Left lung (tissue), 4 donors: ENCODE measurements at regions not wholly inside any gene's neighbourhood (a gene's known extent, or its start where the extent isn't known, plus 50 kb on each side); places are given as distances from the start of the nearest gene placed in this dataset.

Experiments
- ATAC-seq: fragments of 200-7000 bp; cut with Tn5 transposase; one replicate; pipeline ENCODE4 v1.9.1; 2020; ENCODE audit warnings: moderate library complexity
- DNase-seq, 4 donors: peaks; one replicate each; pipeline ENCODE4 v3.0.0-alpha.2; 2013 to 2020
- H3K27ac ChIP-seq, 2 donors: fragments of 200-600 bp; sonication (generic) in 1 of 2; one replicate each; pipeline versions ENCODE4 v1.5.0 to v1.8.0; 2020 to 2021
- H3K27me3 ChIP-seq, 2 donors: fragments of 200-600 bp; sonication (generic) in 1 of 2; one replicate each; pipeline versions ENCODE4 v1.5.0 to v1.8.0; 2020 to 2021
- H3K36me3 ChIP-seq, 2 donors: fragments of 200-600 bp; sonication (generic) in 1 of 2; one replicate each; pipeline versions ENCODE4 v1.5.0 to v1.8.0; 2020 to 2021
- H3K4me1 ChIP-seq, 2 donors: fragments of 200-600 bp; one replicate each; pipeline ENCODE4 v1.8.0; 2021
- H3K4me3 ChIP-seq, 2 donors: fragments of 200-600 bp; sonication (generic) in 1 of 2; one replicate each; pipeline versions ENCODE4 v1.5.0 to v1.8.0; 2020 to 2021; ENCODE audit warnings: mild to moderate bottlenecking in 1 of 2
- H3K9me3 ChIP-seq, 2 donors: fragments of 200-600 bp; sonication (generic) in 1 of 2; one replicate each; pipeline versions ENCODE4 v1.5.0 to v1.8.0; 2020 to 2021
- intact Hi-C, 2 donors: fragments of 100-400 bp; cut with DNase I; formaldehyde crosslinking; loops; one replicate each; pipeline versions ENCODE4 v1.11.2 to v1.14.2; 2022
- TF ChIP-seq, protein P1 (sequence below), 2 donors: fragments of 200-600 bp; sonication (generic) in 1 of 2; IDR thresholded peaks; one replicate each; pipeline versions ENCODE4 v1.5.0 to v1.8.0; 2021; ENCODE audit warnings: antibody characterized with exemption in 2 of 2
- donor health status: DM: no; HTN: yes; CAD: no.
- donor health status: DM: no; HTN: no; CAD: no.

- DNase-seq (no peak), ATAC-seq (no peak)
- Histone ChIP-seq H3K4me1 (no peaks in the 10 kb centered on the region), H3K9me3 (no peaks in the 10 kb centered on the region), H3K27me3 (no peaks in the 10 kb centered on the region), H3K27ac (no peak overlapping the region), H3K36me3 (no peaks in the 10 kb centered on the region), H3K4me3 (no peak overlapping the region)
- intact Hi-C loops = no loop called here
- TF ChIP-seq, protein P1, sequence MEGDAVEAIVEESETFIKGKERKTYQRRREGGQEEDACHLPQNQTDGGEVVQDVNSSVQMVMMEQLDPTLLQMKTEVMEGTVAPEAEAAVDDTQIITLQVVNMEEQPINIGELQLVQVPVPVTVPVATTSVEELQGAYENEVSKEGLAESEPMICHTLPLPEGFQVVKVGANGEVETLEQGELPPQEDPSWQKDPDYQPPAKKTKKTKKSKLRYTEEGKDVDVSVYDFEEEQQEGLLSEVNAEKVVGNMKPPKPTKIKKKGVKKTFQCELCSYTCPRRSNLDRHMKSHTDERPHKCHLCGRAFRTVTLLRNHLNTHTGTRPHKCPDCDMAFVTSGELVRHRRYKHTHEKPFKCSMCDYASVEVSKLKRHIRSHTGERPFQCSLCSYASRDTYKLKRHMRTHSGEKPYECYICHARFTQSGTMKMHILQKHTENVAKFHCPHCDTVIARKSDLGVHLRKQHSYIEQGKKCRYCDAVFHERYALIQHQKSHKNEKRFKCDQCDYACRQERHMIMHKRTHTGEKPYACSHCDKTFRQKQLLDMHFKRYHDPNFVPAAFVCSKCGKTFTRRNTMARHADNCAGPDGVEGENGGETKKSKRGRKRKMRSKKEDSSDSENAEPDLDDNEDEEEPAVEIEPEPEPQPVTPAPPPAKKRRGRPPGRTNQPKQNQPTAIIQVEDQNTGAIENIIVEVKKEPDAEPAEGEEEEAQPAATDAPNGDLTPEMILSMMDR (IDR thresholded peaks at IDR 0.05) = no peak
Measured at GRCh38 chr7:112554591-112554990, 73.8 kb downstream of the LSMEM1 start.

GRCh38 chr7:112556633-112557032, 75.8 kb downstream of the LSMEM1 start:
- Histone ChIP-seq H3K27me3 (no peaks in the 10 kb centered on the region), H3K4me1 (no peaks in the 10 kb centered on the region), H3K36me3 (no peaks in the 10 kb centered on the region), H3K9me3 (no peaks in the 10 kb centered on the region), H3K4me3 (no peak overlapping the region), H3K27ac (no peak overlapping the region)
- intact Hi-C loops = no loop called here
- ATAC-seq (no peak), DNase-seq (no peak)
- TF ChIP-seq, protein P1 (IDR thresholded peaks at IDR 0.05) = no peak

GRCh38 chr7:112566442-112567324, 85.9 kb downstream of the LSMEM1 start:
- intact Hi-C loops = no loop called here
- ATAC-seq = no peak
- no peaks in the 10 kb centered on the region for H3K27me3 ChIP-seq
- H3K4me1 ChIP-seq = no peaks in the 10 kb centered on the region
- H3K36me3 ChIP-seq = no peaks in the 10 kb centered on the region
- TF ChIP-seq, protein P1 (IDR thresholded peaks at IDR 0.05) = no peak
- no peaks in the 10 kb centered on the region for H3K9me3 ChIP-seq
- no peak overlapping the region for H3K4me3 ChIP-seq
- H3K27ac ChIP-seq = no peak overlapping the region
- DNase-seq = peak in 2 of 4 donors; percentile 18 to 19

- no peaks in the 10 kb centered on the region for H3K36me3 ChIP-seq
- no peaks in the 10 kb centered on the region for H3K27me3 ChIP-seq
- ATAC-seq (no peak), DNase-seq (no peak)
- no peaks in the 10 kb centered on the region for H3K9me3 ChIP-seq
- intact Hi-C loops = no loop called here
- no peak overlapping the region for H3K4me3 ChIP-seq
- TF ChIP-seq, protein P1 (IDR thresholded peaks at IDR 0.05) = no peak
- H3K27ac ChIP-seq = no peak overlapping the region
- H3K4me1 ChIP-seq = no peaks in the 10 kb centered on the region
Measured at GRCh38 chr7:112567388-112567787, 86.6 kb downstream of the LSMEM1 start.

- Histone ChIP-seq H3K27me3 (no peaks in the 10 kb centered on the region), H3K36me3 (no peaks in the 10 kb centered on the region), H3K9me3 (no peaks in the 10 kb centered on the region), H3K4me1 (no peaks in the 10 kb centered on the region), H3K27ac (no peak overlapping the region), H3K4me3 (no peak overlapping the region)
- ATAC-seq = no peak
- no peak for DNase-seq
- intact Hi-C loops = no loop called here
- TF ChIP-seq, protein P1 (IDR thresholded peaks at IDR 0.05) = no peak
Measured at GRCh38 chr7:112571852-112572607, 91.2 kb downstream of the LSMEM1 start.
